HL-60 (cell line): ENCODE measurements at regions not wholly inside any gene's neighbourhood (a gene's known extent, or its start where the extent isn't known, plus 50 kb on each side); places are given as distances from the start of the nearest gene placed in this dataset.

Experiments used
- CTCF ChIP-seq: IDR thresholded peaks from one replicate; pipeline ENCODE4 v1.5.1; 2011; ENCODE audit warnings: low read length, control low read depth, inconsistent platforms; ENCODE audit not compliant: insufficient read depth
- GABPA ChIP-seq: IDR thresholded peaks from 2 replicates; pipeline ENCODE4 v1.6.1; 2012; ENCODE audit warnings: low read depth
- POLR2AphosphoS5 ChIP-seq: IDR thresholded peaks from 2 replicates; pipeline ENCODE4 v1.6.1; 2012; ENCODE audit warnings: low read depth
- REST ChIP-seq: IDR thresholded peaks from 2 replicates; pipeline ENCODE4 v1.6.1; 2012; ENCODE audit warnings: low read depth; ENCODE audit not compliant: insufficient replicate concordance
- SPI1 ChIP-seq: IDR thresholded peaks from 2 replicates; pipeline ENCODE4 v1.6.1; 2012; ENCODE audit warnings: low read depth, mild to moderate bottlenecking, borderline replicate concordance

- TF ChIP-seq CTCF: no peak
- TF ChIP-seq POLR2AphosphoS5: no peak
- TF ChIP-seq REST: no peak
- no peak for TF ChIP-seq GABPA
- TF ChIP-seq SPI1: no peak
Measured at GRCh38 chr21:17428980-17429379, 83.9 kb upstream of the CXADR start.
